PC-3 (cell line): ENCODE measurements at regions not wholly inside any gene's neighbourhood (a gene's known extent, or its start where the extent isn't known, plus 50 kb on each side); places are given as distances from the start of the nearest gene placed in this dataset.

ENCODE experiments used
- CTCF ChIP-seq: fragments of 300-600 bp; sonication (generic); conservative IDR thresholded peaks from 2 replicates; pipeline ENCODE4 v1.5.1; 2017; ENCODE audit warnings: antibody characterized with exemption, low read depth, mild to moderate bottlenecking, low read length
- EZH2 ChIP-seq: fragments of 300-600 bp; sonication (generic); IDR thresholded peaks from one replicate; pipeline ENCODE4 v1.6.1; 2017; ENCODE audit warnings: antibody characterized with exemption, mild to moderate bottlenecking, low read length; ENCODE audit not compliant: unreplicated experiment
- EZH2phosphoT487 ChIP-seq: fragments of 300-600 bp; sonication (generic); IDR thresholded peaks from 2 replicates; pipeline ENCODE4 v1.6.1; 2018; ENCODE audit warnings: mild to moderate bottlenecking, antibody characterized with exemption, low read length, borderline replicate concordance

DNA sequence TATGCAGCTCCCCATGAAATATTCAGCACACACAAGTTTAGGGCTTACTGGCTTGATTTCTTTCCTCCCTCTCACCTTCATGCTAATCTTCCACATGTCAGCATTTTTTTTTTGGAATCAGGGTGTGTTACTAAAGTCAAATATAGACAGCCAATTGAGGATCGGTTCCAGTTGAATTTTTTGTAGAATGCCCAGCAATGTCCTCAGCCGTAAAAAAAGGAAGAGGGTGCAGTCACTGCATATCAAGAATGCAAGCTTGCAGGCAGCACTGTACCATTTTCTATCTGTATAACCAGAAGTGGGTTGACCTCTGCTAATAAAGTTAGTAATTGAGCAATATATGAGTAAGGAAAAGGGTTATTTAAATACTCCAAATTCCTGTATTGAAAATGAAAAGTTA lies 51.4 kb upstream of the CHMP2B start:
- no peak for TF ChIP-seq EZH2
- TF ChIP-seq CTCF = no peak
- no peak for TF ChIP-seq EZH2phosphoT487
